Hippocampal formation (tissue), 2 donors: ENCODE measurements at regions not wholly inside any gene's neighbourhood (a gene's known extent, or its start where the extent isn't known, plus 50 kb on each side); places are given as distances from the start of the nearest gene placed in this dataset.
A peak's percentile ranks its signal among the peaks of the same experiment; 100 is the strongest.

Source experiments
- DNase-seq, 2 donors: peaks; one replicate each; lab custom pipeline; 2025; lab: John Stamatoyannopoulos, UW

DNA sequence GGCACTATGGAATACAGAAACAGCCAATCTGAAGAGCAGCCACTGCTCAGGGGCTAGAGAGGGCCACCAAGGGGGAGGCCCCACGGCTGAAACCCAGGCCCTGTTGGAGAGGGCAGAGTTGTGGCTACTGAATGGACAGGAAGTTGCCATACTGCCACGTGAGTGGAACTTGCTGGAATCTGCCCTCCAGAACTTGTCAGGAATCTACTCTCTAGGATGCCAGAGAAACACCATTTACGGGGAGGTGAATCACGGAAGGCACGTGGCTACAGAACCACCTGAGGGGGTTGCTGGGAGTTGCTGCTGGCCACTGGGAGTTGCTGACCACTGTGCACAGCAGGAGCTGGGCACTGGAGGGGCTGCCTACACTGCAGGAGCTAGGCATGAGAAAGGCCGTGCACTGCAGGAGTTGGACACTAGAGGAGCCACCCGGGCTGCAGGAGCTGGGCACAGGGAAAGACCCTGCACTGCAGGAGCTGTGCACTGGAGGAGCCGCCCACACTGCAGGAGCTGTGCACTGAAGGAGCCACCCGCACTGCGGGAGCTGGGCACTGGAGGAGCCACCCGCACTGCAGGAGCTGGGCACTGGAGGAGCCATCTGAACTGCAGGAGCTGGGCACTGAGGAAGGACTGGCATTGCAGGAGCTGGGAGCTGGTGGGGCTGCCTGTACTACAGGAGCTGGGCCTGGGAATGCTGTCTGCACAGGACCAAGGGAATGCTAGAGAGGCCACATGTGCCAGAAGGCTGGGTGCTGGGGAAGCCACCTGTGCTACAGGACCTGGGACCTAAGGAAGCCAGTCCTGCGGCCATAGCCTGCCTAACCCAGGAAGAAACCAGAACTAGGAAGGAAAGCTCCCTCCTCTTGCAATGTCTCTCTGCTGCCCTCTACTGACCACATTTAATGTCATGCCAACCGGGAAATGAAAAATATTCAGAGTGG is 343.4 kb downstream of the MATN1 start:
- peak; percentile 45 to 79 for DNase-seq

GRCh38 chr1:30378991-30379581 is 344.3 kb downstream of the MATN1 start:
- DNase-seq: no peak

DNA sequence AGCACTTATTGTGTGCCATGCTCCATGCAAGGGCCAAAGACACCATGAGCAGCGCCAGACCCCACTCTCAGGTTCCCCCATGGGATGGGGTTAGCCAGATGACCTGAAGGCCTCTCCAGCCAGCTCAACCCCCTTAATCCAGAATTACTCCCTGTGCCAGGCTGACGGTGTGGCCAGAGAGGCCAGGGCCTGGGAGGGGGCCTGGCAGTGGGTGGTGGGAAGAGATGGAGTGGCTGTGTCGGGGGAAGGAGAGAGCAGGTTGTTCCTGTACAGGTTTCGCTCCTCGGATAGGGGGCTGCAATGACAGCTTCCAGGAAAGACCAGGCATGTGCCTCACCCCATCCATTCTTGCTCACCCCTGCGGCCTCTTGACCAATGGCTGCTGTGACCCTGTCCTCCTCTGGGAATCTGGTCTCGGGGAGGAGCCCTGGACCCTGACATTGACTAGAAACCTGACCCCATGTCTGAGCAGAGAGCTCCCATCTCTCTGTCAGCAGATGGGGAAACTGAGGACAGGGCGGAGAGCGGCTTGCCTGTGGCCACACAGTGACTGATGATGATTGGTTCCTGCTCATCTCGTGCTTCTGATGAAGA is 345.3 kb downstream of the MATN1 start:
- no peak for DNase-seq

GRCh38 chr1:30377230-30378002 is 346.0 kb downstream of the MATN1 start:
- no peak for DNase-seq

DNA sequence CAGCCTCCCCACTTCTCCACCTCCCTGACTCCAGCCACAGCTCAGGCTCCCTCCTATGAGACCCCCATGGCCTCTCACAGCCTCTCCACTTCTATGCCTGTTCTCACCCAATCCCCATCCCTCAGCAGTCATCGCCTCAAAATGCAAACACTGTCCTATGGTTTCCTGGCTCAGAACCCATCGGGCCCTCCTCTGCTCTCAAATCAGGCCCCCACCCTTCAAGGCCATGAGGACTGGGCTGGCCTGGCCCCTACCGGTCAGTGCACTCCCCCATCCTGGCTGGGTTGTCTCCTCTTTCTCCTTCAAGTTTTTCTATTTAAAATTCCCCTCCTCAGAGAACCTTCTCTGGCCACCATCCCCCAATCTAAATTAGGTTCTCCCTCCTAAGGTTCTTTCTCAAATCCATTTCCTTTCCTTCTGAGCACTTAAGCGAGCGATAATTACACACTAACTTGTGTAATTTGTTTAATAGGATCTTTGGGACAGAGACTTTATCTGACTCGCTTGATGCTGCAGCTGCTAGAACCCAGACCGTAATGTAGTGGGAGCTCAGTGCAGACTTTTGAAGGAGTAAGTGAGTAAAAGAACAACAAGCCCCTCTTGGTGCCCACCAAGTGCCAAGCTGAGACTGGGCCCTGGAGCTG is 347.2 kb downstream of the MATN1 start:
- no peak for DNase-seq

DNA sequence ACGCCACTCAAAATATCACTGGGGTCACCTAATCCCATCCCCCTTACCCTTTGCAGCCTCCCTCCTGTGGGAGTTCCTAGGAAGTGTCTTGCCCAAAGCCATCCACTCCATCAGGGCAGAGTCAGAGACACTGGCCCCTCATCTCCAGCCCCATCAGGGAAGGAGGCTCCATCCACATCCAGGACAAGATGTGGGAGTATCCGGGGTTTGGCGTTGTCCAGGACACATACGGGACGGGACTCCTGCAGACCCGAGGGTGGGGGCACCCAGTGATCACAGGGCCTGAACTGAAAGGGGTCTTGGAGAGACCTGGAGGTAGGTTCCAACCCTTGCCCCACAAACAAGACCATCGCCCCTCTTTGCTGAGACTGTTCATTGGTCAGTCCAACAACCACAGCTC is 348.2 kb downstream of the MATN1 start:
- no peak for DNase-seq

GRCh38 chr1:30374400-30375070 is 348.9 kb downstream of the MATN1 start:
- DNase-seq: no peak

DNA sequence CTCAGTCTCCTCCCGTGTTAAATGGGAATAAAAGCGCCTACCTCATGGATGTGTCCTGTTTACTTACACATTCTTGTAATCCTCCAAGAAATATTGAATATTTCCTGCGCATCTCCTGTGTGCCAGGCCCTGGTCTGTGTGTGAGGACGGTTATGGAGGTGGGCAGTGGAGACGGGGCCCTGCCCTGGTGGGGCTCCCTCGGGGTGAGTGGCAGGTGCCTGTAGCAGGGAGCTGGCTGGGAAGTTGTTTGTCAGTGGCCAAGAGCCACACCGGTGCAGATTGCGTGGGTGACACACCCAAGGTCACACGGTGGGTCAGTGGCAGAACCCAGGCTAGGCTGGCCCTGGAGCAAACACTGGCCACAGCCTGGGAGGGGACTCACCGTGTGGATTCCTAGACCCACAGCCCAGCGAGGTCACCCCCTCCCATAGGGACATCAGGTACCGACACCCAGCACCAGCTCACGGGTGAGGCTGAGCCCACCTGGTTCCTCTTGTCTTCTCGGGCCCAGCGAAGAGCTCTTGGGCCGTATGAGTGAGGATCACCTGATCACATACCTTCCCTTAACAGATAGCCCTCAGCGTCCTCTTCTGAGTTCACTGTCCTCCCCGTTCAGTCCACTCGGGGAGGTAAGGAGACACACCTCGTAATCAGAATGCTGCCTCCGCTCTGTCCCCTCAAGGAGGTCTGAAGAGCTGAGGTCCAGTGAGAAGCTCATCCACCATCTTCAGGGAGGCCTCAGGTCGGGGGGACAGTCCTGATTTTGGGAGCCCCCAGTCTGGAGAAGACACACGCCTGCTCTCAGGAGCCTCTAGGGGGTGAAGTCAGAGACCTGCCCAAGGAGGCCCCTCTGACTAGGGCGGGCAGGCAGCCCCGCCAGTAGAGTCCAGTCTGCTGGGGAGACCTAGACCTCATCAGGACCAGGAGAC is 349.6 kb downstream of the MATN1 start:
- no peak for DNase-seq

DNA sequence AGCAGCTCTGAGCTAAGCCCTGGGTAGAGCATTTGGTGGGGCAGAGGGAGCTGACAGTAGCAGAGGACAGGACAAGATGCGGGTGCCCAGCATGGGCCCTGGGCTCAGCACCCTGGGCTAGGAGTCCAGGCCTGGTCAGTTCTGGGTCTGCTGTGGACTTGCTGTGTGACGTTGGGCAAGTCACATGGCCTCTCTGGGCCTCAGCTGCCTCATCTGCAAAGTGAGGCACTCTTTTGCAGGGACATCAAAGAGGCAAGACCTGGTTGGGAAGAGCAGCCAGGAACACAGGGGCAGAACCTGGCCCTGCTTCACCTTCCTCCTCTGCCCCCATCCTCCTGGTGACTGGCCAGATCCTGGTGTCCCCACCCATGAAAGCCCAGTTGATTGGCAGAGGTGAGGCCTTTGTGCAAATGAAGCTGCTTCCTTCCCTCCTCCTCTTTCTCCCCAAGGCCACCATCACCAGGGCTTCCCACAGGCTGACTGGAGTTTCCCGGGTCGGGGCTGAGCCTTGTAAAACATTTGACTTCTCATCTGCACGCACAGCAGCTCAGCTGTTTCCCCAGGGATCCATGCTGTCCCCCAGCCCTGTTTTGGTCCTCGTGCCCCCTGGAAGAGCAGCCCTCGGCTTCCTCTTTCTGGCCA is 350.5 kb downstream of the MATN1 start:
- DNase-seq: no peak

DNA sequence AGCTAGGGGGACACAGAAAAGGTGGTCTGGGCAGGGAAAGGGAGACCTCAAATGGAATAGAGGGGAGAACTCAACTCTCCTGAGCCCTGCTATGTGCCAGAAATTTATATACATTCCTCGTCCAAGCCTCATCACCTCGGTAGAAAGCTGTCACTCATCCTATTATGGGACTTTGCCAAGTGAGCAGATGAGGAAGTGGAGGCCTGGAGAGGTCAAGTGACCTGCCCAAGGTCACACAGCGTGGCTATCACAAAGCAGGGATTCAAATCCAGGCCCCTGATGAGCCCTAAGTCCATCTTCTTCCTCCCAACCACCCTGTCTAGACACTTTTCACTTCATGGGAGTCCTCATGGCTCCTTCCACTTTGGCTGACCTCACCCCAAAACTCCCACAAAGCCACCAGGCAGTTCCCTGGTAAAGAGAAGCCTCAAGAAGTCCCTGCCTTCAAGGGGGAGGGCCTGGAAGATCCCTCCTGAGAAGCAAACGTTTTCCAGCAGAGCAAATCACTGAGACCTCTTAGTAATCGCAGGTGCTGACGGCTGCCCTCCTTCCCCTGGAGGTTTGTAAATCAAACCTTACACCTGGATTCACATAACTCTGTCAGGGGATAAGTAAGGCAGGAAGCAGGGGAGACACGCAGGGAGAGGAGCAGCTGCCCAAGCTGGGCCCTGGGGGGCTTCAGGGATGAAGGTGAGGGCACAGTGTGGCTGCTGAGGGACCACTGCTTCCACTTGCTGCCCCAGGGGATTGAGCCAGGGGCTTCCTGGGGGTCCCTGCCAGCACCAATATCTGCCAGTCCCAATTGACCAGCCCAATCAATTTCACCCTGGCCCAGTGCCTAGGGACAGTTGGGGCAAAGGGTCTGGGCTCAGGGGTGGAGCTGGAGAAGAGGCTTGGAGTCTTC is 351.2 kb downstream of the MATN1 start:
- DNase-seq: no peak

GRCh38 chr1:30371179-30371788 is 352.1 kb downstream of the MATN1 start:
- no peak for DNase-seq

GRCh38 chr1:30368651-30369240 is 354.6 kb downstream of the MATN1 start:
- no peak for DNase-seq

DNA sequence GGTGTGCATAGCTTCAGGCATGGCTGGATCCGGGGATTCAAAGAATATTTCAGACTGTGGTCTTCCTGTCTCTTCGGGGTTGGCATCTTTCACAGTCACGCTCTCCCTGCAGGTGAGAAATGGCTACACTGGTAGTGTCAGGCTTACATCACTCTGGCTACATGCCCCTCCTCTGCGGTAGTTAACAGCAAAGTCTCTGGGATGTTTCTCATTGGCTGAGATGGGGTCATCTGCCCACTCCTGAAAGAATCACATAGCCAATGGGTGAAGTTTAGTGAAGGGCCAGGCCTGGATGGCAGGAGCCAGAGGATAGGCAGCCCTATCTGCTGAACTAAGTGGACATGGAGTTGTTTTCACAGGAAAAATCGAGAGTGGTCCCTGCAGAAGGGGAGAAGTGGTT is 356.5 kb downstream of the MATN1 start:
- DNase-seq: no peak

GRCh38 chr1:30366199-30366598 is 357.2 kb downstream of the MATN1 start:
- no peak for DNase-seq

- no peak for DNase-seq
These were observed 357.8 kb downstream of the MATN1 start for GRCh38 chr1:30365596-30365995.

- DNase-seq: no peak
These were observed 360.4 kb downstream of the MATN1 start for GRCh38 chr1:30363031-30363430.

DNA sequence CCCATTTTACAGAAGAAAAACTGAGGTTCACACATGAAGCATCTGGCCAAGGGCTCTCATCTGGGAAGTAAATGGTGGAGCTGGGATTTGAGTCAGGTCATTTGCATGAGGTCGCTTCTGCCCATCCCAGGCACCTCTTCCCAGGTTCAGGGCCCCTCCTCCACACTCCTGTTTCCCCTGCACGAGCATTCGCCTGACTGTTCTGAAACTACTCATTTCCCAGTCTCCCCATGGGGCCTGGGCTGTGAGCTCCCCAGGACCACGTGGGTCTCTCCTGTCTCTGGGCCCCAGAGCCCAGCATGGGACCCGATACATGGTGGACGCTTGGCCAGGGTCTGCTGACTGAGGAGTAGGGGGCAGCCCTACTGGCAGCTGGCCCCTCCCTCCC is 360.8 kb downstream of the MATN1 start:
- no peak for DNase-seq
